ENCODE measurements at regions not wholly inside any gene's neighbourhood (a gene's known extent, or its start where the extent isn't known, plus 50 kb on each side); places are given as distances from the start of the nearest gene placed in this dataset.

DNA sequence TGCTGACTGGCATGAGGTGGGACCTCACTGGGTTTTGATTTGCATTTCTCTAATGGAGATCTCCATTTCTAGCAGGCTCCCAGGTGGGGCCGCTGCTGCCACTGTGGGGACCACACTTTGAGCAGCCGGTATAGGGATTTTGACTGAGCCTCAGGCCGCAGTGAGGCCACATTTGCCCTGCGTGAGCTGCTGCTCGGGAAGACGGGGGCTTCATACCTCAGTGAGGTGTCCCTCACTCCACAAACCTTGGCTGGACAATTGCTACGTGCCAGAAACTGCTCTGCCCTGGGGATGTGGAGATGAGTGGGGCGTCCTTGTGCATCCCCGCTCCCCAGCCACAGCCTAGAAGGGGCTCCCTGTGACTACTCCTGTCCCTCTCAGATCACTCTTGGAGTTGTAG, 134.3 kb downstream of the ANKRD60 start:
- Mint-ChIP-seq H3K27me3 (ENCODE audit: insufficient read depth, low read depth, poor library complexity) (peaks cover 5% of the 10 kb centered on the region), H3K4me1 (no peaks in the 10 kb centered on the region), H3K9me3 (peaks cover 2% of the 10 kb centered on the region; the same call in 1 of the 3 replicates), H3K4me3 (no peak overlapping the region), H3K36me3 (ENCODE audit: low read depth) (no peaks in the 10 kb centered on the region), H3K27ac (no peak overlapping the region)
- no peaks in the 10 kb centered on the region for H3K79me2 ChIP-seq (replicated peaks; ENCODE audit: insufficient read depth)
- H3K4me2 ChIP-seq: no peak overlapping the region
- H3K4me1 ChIP-seq (ENCODE audit: insufficient read depth): no peaks in the 10 kb centered on the region
- ATAC-seq: no peak
- H3K27me3 ChIP-seq (ENCODE audit: insufficient read depth): no peaks in the 10 kb centered on the region
- H3K27ac ChIP-seq (ENCODE audit: low read depth): no peak overlapping the region
- H3K36me3 ChIP-seq (ENCODE audit: insufficient read depth): no peaks in the 10 kb centered on the region
- no peak overlapping the region for H2AFZ ChIP-seq
- H3F3A ChIP-seq (replicated peaks; ENCODE audit: low read depth): no peaks in the 10 kb centered on the region
- no peak for TF ChIP-seq EZH2phosphoT487 (IDR thresholded peaks at IDR 0.05; ENCODE audit: unreplicated experiment)
- TF ChIP-seq STAT1 (IDR thresholded peaks at IDR 0.05; ENCODE audit: unreplicated experiment): no peak
- no peak for TF ChIP-seq ZNF114 (CRISPR knock-in tag; IDR thresholded peaks at IDR 0.05)
- TF ChIP-seq, protein P1, sequence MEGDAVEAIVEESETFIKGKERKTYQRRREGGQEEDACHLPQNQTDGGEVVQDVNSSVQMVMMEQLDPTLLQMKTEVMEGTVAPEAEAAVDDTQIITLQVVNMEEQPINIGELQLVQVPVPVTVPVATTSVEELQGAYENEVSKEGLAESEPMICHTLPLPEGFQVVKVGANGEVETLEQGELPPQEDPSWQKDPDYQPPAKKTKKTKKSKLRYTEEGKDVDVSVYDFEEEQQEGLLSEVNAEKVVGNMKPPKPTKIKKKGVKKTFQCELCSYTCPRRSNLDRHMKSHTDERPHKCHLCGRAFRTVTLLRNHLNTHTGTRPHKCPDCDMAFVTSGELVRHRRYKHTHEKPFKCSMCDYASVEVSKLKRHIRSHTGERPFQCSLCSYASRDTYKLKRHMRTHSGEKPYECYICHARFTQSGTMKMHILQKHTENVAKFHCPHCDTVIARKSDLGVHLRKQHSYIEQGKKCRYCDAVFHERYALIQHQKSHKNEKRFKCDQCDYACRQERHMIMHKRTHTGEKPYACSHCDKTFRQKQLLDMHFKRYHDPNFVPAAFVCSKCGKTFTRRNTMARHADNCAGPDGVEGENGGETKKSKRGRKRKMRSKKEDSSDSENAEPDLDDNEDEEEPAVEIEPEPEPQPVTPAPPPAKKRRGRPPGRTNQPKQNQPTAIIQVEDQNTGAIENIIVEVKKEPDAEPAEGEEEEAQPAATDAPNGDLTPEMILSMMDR (conservative IDR thresholded peaks at IDR 0.05; ENCODE audit: low read depth in 2 of 2): no peak
- TF ChIP-seq, protein P2, sequence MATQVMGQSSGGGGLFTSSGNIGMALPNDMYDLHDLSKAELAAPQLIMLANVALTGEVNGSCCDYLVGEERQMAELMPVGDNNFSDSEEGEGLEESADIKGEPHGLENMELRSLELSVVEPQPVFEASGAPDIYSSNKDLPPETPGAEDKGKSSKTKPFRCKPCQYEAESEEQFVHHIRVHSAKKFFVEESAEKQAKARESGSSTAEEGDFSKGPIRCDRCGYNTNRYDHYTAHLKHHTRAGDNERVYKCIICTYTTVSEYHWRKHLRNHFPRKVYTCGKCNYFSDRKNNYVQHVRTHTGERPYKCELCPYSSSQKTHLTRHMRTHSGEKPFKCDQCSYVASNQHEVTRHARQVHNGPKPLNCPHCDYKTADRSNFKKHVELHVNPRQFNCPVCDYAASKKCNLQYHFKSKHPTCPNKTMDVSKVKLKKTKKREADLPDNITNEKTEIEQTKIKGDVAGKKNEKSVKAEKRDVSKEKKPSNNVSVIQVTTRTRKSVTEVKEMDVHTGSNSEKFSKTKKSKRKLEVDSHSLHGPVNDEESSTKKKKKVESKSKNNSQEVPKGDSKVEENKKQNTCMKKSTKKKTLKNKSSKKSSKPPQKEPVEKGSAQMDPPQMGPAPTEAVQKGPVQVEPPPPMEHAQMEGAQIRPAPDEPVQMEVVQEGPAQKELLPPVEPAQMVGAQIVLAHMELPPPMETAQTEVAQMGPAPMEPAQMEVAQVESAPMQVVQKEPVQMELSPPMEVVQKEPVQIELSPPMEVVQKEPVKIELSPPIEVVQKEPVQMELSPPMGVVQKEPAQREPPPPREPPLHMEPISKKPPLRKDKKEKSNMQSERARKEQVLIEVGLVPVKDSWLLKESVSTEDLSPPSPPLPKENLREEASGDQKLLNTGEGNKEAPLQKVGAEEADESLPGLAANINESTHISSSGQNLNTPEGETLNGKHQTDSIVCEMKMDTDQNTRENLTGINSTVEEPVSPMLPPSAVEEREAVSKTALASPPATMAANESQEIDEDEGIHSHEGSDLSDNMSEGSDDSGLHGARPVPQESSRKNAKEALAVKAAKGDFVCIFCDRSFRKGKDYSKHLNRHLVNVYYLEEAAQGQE (IDR thresholded peaks at IDR 0.05; ENCODE audit: unreplicated experiment): no peak
- TF ChIP-seq, protein P3, sequence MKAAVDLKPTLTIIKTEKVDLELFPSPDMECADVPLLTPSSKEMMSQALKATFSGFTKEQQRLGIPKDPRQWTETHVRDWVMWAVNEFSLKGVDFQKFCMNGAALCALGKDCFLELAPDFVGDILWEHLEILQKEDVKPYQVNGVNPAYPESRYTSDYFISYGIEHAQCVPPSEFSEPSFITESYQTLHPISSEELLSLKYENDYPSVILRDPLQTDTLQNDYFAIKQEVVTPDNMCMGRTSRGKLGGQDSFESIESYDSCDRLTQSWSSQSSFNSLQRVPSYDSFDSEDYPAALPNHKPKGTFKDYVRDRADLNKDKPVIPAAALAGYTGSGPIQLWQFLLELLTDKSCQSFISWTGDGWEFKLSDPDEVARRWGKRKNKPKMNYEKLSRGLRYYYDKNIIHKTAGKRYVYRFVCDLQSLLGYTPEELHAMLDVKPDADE (IDR thresholded peaks at IDR 0.05): no peak
- no peak for TF ChIP-seq NANOG (IDR thresholded peaks at IDR 0.05; ENCODE audit: borderline replicate concordance)
- no peak for TF ChIP-seq EZH2 (IDR thresholded peaks at IDR 0.05; ENCODE audit: low read depth, unreplicated experiment)
- TF ChIP-seq ZNF331 (CRISPR knock-in tag; IDR thresholded peaks at IDR 0.05; ENCODE audit: low read depth): no peak
- TF ChIP-seq, protein P4, sequence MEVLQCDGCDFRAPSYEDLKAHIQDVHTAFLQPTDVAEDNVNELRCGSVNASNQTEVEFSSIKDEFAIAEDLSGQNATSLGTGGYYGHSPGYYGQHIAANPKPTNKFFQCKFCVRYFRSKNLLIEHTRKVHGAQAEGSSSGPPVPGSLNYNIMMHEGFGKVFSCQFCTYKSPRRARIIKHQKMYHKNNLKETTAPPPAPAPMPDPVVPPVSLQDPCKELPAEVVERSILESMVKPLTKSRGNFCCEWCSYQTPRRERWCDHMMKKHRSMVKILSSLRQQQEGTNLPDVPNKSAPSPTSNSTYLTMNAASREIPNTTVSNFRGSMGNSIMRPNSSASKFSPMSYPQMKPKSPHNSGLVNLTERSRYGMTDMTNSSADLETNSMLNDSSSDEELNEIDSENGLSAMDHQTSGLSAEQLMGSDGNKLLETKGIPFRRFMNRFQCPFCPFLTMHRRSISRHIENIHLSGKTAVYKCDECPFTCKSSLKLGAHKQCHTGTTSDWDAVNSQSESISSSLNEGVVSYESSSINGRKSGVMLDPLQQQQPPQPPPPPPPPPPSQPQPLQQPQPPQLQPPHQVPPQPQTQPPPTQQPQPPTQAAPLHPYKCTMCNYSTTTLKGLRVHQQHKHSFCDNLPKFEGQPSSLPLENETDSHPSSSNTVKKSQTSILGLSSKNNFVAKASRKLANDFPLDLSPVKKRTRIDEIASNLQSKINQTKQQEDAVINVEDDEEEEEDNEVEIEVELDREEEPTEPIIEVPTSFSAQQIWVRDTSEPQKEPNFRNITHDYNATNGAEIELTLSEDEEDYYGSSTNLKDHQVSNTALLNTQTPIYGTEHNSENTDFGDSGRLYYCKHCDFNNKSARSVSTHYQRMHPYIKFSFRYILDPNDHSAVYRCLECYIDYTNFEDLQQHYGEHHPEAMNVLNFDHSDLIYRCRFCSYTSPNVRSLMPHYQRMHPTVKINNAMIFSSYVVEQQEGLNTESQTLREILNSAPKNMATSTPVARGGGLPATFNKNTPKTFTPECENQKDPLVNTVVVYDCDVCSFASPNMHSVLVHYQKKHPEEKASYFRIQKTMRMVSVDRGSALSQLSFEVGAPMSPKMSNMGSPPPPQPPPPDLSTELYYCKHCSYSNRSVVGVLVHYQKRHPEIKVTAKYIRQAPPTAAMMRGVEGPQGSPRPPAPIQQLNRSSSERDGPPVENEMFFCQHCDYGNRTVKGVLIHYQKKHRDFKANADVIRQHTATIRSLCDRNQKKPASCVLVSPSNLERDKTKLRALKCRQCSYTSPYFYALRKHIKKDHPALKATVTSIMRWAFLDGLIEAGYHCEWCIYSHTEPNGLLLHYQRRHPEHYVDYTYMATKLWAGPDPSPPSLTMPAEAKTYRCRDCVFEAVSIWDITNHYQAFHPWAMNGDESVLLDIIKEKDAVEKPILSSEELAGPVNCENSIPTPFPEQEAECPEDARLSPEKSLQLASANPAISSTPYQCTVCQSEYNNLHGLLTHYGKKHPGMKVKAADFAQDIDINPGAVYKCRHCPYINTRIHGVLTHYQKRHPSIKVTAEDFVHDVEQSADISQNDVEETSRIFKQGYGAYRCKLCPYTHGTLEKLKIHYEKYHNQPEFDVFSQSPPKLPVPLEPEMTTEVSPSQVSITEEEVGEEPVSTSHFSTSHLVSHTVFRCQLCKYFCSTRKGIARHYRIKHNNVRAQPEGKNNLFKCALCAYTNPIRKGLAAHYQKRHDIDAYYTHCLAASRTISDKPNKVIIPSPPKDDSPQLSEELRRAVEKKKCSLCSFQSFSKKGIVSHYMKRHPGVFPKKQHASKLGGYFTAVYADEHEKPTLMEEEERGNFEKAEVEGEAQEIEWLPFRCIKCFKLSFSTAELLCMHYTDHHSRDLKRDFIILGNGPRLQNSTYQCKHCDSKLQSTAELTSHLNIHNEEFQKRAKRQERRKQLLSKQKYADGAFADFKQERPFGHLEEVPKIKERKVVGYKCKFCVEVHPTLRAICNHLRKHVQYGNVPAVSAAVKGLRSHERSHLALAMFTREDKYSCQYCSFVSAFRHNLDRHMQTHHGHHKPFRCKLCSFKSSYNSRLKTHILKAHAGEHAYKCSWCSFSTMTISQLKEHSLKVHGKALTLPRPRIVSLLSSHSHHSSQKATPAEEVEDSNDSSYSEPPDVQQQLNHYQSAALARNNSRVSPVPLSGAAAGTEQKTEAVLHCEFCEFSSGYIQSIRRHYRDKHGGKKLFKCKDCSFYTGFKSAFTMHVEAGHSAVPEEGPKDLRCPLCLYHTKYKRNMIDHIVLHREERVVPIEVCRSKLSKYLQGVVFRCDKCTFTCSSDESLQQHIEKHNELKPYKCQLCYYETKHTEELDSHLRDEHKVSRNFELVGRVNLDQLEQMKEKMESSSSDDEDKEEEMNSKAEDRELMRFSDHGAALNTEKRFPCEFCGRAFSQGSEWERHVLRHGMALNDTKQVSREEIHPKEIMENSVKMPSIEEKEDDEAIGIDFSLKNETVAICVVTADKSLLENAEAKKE (CRISPR knock-in tag; IDR thresholded peaks at IDR 0.05): no peak
- TF ChIP-seq POLR2AphosphoS5 (IDR thresholded peaks at IDR 0.05; ENCODE audit: low read depth): no peak
- TF ChIP-seq JUNB (IDR thresholded peaks at IDR 0.05; ENCODE audit: unreplicated experiment): no peak
- TF ChIP-seq CREB1 (CRISPR knock-in tag; IDR thresholded peaks at IDR 0.05; ENCODE audit: low read depth): no peak
- H4K20me1 ChIP-seq (replicated peaks; ENCODE audit: insufficient read depth): no peaks in the 10 kb centered on the region
- H3K4me3 ChIP-seq: no peak overlapping the region
- DNase-seq (ENCODE audit: low spot score): no peak
- H3K9me2 ChIP-seq (ENCODE audit: insufficient read depth): no peaks in the 10 kb centered on the region
